ENCODE measurements at regions not wholly inside any gene's neighbourhood (a gene's known extent, or its start where the extent isn't known, plus 50 kb on each side); places are given as distances from the start of the nearest gene placed in this dataset.

DNA sequence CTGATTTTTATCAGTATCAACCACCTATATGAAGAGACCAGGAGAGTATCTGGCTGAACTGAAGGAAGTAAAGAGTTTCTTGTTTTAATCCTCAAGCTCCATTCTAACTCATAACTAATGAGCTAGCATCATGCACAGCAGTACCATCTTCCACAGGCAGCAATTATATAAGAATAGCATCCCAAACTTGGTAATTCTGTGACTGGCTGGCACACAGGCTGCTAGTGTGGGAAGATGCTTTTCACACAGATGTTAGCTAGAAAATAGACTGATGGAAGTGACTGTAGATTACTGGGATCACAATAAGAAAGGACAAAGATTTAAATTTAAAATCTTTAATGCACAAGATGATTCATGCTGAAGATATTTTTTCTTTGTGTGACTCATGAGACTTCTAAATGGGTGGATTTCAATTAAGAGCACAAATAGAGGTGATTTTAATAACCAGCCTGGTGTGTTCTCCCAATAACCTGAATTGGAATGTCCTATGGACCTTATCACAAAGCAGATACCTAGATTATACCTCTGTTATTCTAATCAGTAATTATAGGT is 417.7 kb upstream of the ATXN7L3B start:
- Histone ChIP-seq H3K4me3 (no peak overlapping the region), H3K27ac (no peak overlapping the region), H3K9me3 (no peaks in the 10 kb centered on the region), H3K27me3 (no peaks in the 10 kb centered on the region), H3K36me3 (no peaks in the 10 kb centered on the region), H3K4me1 (no peaks in the 10 kb centered on the region)
- TF ChIP-seq, protein P1, sequence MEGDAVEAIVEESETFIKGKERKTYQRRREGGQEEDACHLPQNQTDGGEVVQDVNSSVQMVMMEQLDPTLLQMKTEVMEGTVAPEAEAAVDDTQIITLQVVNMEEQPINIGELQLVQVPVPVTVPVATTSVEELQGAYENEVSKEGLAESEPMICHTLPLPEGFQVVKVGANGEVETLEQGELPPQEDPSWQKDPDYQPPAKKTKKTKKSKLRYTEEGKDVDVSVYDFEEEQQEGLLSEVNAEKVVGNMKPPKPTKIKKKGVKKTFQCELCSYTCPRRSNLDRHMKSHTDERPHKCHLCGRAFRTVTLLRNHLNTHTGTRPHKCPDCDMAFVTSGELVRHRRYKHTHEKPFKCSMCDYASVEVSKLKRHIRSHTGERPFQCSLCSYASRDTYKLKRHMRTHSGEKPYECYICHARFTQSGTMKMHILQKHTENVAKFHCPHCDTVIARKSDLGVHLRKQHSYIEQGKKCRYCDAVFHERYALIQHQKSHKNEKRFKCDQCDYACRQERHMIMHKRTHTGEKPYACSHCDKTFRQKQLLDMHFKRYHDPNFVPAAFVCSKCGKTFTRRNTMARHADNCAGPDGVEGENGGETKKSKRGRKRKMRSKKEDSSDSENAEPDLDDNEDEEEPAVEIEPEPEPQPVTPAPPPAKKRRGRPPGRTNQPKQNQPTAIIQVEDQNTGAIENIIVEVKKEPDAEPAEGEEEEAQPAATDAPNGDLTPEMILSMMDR (IDR thresholded peaks at IDR 0.05) = no peak
- intact Hi-C loops (cut with DNase I; ENCODE audit: low total_unique reads) = no loop called here
- no peak for DNase-seq

DNA sequence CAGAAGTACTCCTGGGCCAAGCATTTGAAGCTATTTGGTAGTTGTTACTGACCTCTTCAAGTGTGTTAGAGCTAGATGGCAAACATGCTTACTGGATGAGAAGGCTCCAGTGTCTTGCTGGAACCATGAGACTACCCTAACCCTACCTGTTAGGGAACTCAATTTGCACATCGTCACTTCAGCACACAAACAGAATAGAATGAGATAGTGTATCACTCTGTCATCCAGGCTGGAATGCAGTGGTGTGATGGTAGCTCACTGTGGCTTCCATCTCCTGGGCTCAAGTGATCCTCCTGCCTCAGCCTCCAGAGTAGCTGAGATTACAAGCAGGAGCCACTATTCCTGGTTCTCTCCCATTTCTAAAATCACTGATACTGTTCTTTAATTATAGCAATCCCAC is 417.0 kb upstream of the ATXN7L3B start:
- H3K36me3 ChIP-seq = no peaks in the 10 kb centered on the region

DNA sequence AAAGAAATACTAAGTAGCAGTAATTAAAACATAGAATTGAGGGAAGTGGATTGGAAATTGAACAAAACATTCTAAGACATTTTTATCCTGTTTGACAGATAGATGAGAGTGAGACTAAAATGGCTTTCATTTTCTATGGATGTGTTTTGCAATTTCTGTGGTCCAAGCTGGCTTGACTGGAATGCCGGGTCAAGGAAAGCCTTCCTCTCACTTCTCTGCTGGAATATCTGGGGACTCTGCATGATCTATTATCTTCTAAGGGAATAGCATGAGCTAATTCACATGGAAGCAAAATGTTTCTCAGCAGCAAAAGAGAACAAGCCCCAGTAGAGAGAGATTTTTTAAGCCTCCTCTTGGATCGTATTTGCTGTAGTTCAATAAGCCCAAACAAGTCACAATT is 407.9 kb upstream of the ATXN7L3B start:
- DNase-seq = no peak
- TF ChIP-seq, protein P1 (IDR thresholded peaks at IDR 0.05) = no peak
- H3K4me1 ChIP-seq = no peaks in the 10 kb centered on the region
- intact Hi-C loops (cut with DNase I; ENCODE audit: low total_unique reads) = no loop called here
- H3K27ac ChIP-seq = no peak overlapping the region
- H3K4me3 ChIP-seq = no peak overlapping the region
- H3K9me3 ChIP-seq = no peaks in the 10 kb centered on the region
- no peaks in the 10 kb centered on the region for H3K27me3 ChIP-seq
- no peaks in the 10 kb centered on the region for H3K36me3 ChIP-seq

More for the DNA sequence above, 417.0 kb upstream of the ATXN7L3B start:
- no peaks in the 10 kb centered on the region for H3K4me1 ChIP-seq
- no peak overlapping the region for H3K27ac ChIP-seq
- DNase-seq = no peak
- H3K4me3 ChIP-seq = no peak overlapping the region
- TF ChIP-seq, protein P1 (IDR thresholded peaks at IDR 0.05) = no peak
- intact Hi-C loops (cut with DNase I; ENCODE audit: low total_unique reads) = no loop called here
- H3K27me3 ChIP-seq = no peaks in the 10 kb centered on the region
- H3K9me3 ChIP-seq = no peaks in the 10 kb centered on the region

DNA sequence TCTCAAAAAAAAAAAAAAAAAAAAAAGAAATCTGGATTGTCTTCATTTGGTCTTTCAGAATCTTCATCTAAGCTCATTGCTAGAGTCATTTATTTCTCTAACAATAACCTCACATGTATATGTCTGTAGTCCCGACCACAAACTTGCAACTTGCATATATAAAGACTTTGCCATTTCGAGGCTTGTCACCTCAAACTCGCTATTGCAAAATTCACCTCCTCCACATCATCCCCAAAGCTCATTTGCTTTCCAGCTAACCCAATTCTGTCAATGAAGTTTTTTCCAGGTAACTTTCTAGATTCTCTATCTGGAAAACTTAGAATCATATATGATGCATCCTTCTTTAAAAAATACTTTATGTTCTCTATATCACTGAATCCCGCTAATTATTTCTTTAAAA is 393.2 kb upstream of the ATXN7L3B start:
- no peak overlapping the region for H3K4me3 ChIP-seq
- intact Hi-C loops (cut with DNase I; ENCODE audit: low total_unique reads) = no loop called here
- DNase-seq = no peak

DNA sequence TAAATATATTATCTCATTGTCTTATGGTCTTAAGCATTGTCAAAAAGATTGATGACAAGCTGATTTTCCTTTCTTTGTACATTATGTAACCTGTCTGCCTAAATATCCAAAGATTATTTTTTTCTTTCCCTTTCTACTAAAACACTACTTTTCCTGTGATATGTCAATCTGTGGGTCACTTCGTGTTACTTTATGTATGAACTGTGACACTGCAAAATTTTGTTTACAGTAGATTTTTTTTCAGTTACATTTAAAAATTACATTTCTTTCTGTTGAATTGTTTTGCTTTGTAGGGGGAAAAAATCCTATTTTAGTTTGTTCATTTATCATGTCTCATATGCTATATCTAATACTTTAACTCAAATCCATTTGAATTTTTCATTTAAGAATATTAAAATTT is 392.3 kb upstream of the ATXN7L3B start:
- Histone ChIP-seq H3K27ac (no peak overlapping the region), H3K4me1 (no peaks in the 10 kb centered on the region), H3K36me3 (no peaks in the 10 kb centered on the region), H3K9me3 (no peaks in the 10 kb centered on the region), H3K4me3 (no peak overlapping the region), H3K27me3 (no peaks in the 10 kb centered on the region)
- TF ChIP-seq, protein P1 (IDR thresholded peaks at IDR 0.05) = no peak
- intact Hi-C loops (cut with DNase I; ENCODE audit: low total_unique reads) = no loop called here
- DNase-seq = no peak

More for the DNA sequence above, 393.2 kb upstream of the ATXN7L3B start:
- TF ChIP-seq, protein P1 (IDR thresholded peaks at IDR 0.05) = no peak
- Histone ChIP-seq H3K9me3 (no peaks in the 10 kb centered on the region), H3K27ac (no peak overlapping the region), H3K4me1 (no peaks in the 10 kb centered on the region), H3K36me3 (no peaks in the 10 kb centered on the region), H3K27me3 (no peaks in the 10 kb centered on the region)

DNA sequence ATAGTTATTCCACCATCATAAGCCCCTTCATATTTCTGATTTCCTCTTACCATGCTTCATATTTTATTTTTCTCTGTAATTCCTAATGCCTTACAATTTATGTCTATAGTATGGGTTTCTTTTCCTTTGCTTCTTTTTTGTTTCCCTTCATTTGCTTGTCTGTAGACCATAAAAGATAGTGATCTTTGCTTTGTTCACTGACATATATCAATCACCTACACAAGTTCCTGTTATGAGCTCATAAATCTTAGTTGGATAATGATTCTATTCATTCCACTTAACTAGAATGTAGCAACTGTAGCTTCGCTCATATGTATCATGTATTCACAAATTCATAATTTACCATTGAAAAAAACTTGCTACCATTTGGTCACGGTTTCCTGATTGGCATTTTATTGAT is 388.8 kb upstream of the ATXN7L3B start:
- Histone ChIP-seq H3K36me3 (no peaks in the 10 kb centered on the region), H3K4me3 (no peak overlapping the region), H3K9me3 (no peaks in the 10 kb centered on the region), H3K27ac (no peak overlapping the region), H3K4me1 (no peaks in the 10 kb centered on the region), H3K27me3 (no peaks in the 10 kb centered on the region)
- DNase-seq = no peak
- TF ChIP-seq, protein P1 (IDR thresholded peaks at IDR 0.05) = no peak
- intact Hi-C loops (cut with DNase I; ENCODE audit: low total_unique reads) = no loop called here
